Ishikawa (cell line): ENCODE measurements at regions not wholly inside any gene's neighbourhood (a gene's known extent, or its start where the extent isn't known, plus 50 kb on each side); places are given as distances from the start of the nearest gene placed in this dataset.

ENCODE experiments used
- EGR1 ChIP-seq: IDR thresholded peaks from 2 replicates; pipeline ENCODE4 v1.6.1; 2012
- EP300 ChIP-seq: IDR thresholded peaks from 2 replicates; pipeline ENCODE4 v1.6.1; 2012; ENCODE audit warnings: borderline replicate concordance
- FOXM1 ChIP-seq: IDR thresholded peaks from 2 replicates; pipeline ENCODE4 v1.6.1; 2012; ENCODE audit warnings: low read depth, borderline replicate concordance
- MAX ChIP-seq: IDR thresholded peaks from 2 replicates; pipeline ENCODE4 v1.6.1; 2012
- NFIC ChIP-seq: IDR thresholded peaks from 2 replicates; pipeline ENCODE4 v1.6.1; 2012
- RAD21 ChIP-seq: IDR thresholded peaks from 2 replicates; pipeline ENCODE4 v1.6.1; 2012; ENCODE audit warnings: low read depth
- TAF1 ChIP-seq: IDR thresholded peaks from 2 replicates; pipeline ENCODE4 v1.6.1; 2012; ENCODE audit warnings: low read depth, mild to moderate bottlenecking
- TCF12 ChIP-seq: IDR thresholded peaks from 2 replicates; pipeline ENCODE4 v1.6.1; 2012; ENCODE audit warnings: low read depth
- TEAD4 ChIP-seq: IDR thresholded peaks from 2 replicates; pipeline ENCODE4 v1.6.1; 2012
- YY1 ChIP-seq: IDR thresholded peaks from 2 replicates; pipeline ENCODE4 v1.6.1; 2012; ENCODE audit warnings: low read depth
- TF ChIP-seq, protein P1 (sequence below): IDR thresholded peaks from 2 replicates; pipeline ENCODE4 v1.6.1; 2012; ENCODE audit warnings: low read depth, mild to moderate bottlenecking

DNA sequence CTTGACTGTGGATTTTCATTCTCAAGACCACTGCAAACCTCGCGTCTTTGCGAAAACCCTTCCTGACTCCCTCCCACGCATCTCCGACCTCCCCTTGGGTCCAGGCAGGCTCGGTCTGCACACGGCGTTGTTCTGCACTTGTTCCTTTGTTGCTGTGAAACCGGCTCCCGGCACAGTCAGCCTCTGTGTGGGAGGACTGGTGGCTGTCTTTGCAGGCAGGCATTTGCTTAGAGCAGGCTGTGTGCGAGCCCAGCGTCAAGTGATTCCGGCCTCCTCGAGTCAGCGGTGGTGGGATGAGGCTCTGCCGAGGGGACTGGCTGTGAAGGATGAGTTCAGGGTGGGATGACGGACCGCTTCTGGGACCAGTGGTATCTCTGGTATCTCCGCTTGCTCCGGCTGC, 102.6 kb upstream of the ROPN1 start:
- TF ChIP-seq TEAD4, result no peak
- TF ChIP-seq EP300, result no peak
- no peak for TF ChIP-seq TAF1
- TF ChIP-seq FOXM1, result no peak
- no peak for TF ChIP-seq EGR1
- TF ChIP-seq MAX, result no peak
- no peak for TF ChIP-seq RAD21
- TF ChIP-seq TCF12, result no peak
- TF ChIP-seq YY1, result no peak
- TF ChIP-seq NFIC, result no peak
- TF ChIP-seq, protein P1, sequence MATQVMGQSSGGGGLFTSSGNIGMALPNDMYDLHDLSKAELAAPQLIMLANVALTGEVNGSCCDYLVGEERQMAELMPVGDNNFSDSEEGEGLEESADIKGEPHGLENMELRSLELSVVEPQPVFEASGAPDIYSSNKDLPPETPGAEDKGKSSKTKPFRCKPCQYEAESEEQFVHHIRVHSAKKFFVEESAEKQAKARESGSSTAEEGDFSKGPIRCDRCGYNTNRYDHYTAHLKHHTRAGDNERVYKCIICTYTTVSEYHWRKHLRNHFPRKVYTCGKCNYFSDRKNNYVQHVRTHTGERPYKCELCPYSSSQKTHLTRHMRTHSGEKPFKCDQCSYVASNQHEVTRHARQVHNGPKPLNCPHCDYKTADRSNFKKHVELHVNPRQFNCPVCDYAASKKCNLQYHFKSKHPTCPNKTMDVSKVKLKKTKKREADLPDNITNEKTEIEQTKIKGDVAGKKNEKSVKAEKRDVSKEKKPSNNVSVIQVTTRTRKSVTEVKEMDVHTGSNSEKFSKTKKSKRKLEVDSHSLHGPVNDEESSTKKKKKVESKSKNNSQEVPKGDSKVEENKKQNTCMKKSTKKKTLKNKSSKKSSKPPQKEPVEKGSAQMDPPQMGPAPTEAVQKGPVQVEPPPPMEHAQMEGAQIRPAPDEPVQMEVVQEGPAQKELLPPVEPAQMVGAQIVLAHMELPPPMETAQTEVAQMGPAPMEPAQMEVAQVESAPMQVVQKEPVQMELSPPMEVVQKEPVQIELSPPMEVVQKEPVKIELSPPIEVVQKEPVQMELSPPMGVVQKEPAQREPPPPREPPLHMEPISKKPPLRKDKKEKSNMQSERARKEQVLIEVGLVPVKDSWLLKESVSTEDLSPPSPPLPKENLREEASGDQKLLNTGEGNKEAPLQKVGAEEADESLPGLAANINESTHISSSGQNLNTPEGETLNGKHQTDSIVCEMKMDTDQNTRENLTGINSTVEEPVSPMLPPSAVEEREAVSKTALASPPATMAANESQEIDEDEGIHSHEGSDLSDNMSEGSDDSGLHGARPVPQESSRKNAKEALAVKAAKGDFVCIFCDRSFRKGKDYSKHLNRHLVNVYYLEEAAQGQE, result no peak
